SU-DHL-6 (cell line): ENCODE measurements at regions not wholly inside any gene's neighbourhood (a gene's known extent, or its start where the extent isn't known, plus 50 kb on each side); places are given as distances from the start of the nearest gene placed in this dataset.

Experiments used
- H2AFZ ChIP-seq: fragments of 200-600 bp; sonication (generic); 2 replicates; pipeline ENCODE4 v1.6.1; 2014; ENCODE audit warnings: low read depth, mild to moderate bottlenecking, moderate library complexity, mixed read lengths, antibody characterized with exemption, low read length; ENCODE audit not compliant: severe bottlenecking
- H3F3A ChIP-seq: fragments of 200-600 bp; shearing (Covaris generic); 2 replicates; pipeline ENCODE4 v1.6.0; 2016; ENCODE audit warnings: antibody characterized with exemption, mild to moderate bottlenecking; ENCODE audit not compliant: insufficient read depth
- H3K27ac ChIP-seq: fragments of 200-600 bp; sonication (generic); 2 replicates; pipeline ENCODE4 v1.5.1; 2016; ENCODE audit warnings: low read depth, mild to moderate bottlenecking, low read length, moderate library complexity, mixed read lengths
- H3K27me3 ChIP-seq: fragments of 200-600 bp; sonication (generic), shearing (Covaris generic); 2 replicates; pipeline ENCODE4 v1.6.0; 2014; ENCODE audit warnings: mild to moderate bottlenecking, low read length
- H3K36me3 ChIP-seq: fragments of 200-600 bp; sonication (generic); 2 replicates; pipeline ENCODE4 v1.6.1; 2014; ENCODE audit warnings: mild to moderate bottlenecking, low read length, mixed read lengths
- H3K4me2 ChIP-seq: fragments of 300-600, 200-600 bp; shearing (Covaris generic), sonication (generic); 2 replicates; pipeline ENCODE4 v1.6.0; 2014; ENCODE audit warnings: low read length, low read depth, mild to moderate bottlenecking; ENCODE audit not compliant: poor library complexity, severe bottlenecking
- H3K4me3 ChIP-seq: fragments of 200-600 bp; sonication (generic); 2 replicates; pipeline ENCODE4 v1.5.1; 2014; ENCODE audit warnings: antibody characterized with exemption, low read length, mild to moderate bottlenecking, mixed read lengths; ENCODE audit not compliant: insufficient read depth, poor library complexity, severe bottlenecking
- H3K79me2 ChIP-seq: fragments of 200-600 bp; sonication (generic); 2 replicates; pipeline ENCODE4 v1.6.1; 2014; ENCODE audit warnings: mild to moderate bottlenecking, low read length, moderate library complexity; ENCODE audit not compliant: insufficient read depth
- H3K9ac ChIP-seq: fragments of 200-600 bp; sonication (generic); 2 replicates; pipeline ENCODE4 v1.7.0; 2014; ENCODE audit warnings: mild to moderate bottlenecking, low read length
- H3K9me2 ChIP-seq: fragments of 200-600 bp; sonication (generic); replicated peaks from 2 replicates; pipeline ENCODE4 v1.6.1; 2014; ENCODE audit warnings: low read length; ENCODE audit not compliant: insufficient read depth
- H3K9me3 ChIP-seq: fragments of 200-600 bp; sonication (generic); 2 replicates; pipeline ENCODE4 v1.6.1; 2014; ENCODE audit warnings: low read length, mixed read lengths; ENCODE audit not compliant: insufficient read depth
- H4K20me1 ChIP-seq: fragments of 200-600 bp; sonication (generic); 2 replicates; pipeline ENCODE4 v1.6.1; 2014; ENCODE audit warnings: low read depth, mild to moderate bottlenecking, antibody characterized with exemption, low read length, moderate library complexity, mixed read lengths
- EZH2phosphoT487 ChIP-seq: fragments of 200-600 bp; sonication (generic), shearing (Covaris generic); conservative IDR thresholded peaks from 2 replicates; pipeline ENCODE4 v1.6.1; 2018; ENCODE audit warnings: mild to moderate bottlenecking, antibody characterized with exemption, low read length, moderate library complexity, mixed read lengths
- TF ChIP-seq, protein P1 (sequence below): fragments of 200-600 bp; sonication (generic); IDR thresholded peaks from one replicate; pipeline ENCODE4 v1.5.1; 2017; ENCODE audit warnings: antibody characterized with exemption, mild to moderate bottlenecking, low read length, moderate library complexity; ENCODE audit not compliant: insufficient read depth, poor library complexity, severe bottlenecking

DNA sequence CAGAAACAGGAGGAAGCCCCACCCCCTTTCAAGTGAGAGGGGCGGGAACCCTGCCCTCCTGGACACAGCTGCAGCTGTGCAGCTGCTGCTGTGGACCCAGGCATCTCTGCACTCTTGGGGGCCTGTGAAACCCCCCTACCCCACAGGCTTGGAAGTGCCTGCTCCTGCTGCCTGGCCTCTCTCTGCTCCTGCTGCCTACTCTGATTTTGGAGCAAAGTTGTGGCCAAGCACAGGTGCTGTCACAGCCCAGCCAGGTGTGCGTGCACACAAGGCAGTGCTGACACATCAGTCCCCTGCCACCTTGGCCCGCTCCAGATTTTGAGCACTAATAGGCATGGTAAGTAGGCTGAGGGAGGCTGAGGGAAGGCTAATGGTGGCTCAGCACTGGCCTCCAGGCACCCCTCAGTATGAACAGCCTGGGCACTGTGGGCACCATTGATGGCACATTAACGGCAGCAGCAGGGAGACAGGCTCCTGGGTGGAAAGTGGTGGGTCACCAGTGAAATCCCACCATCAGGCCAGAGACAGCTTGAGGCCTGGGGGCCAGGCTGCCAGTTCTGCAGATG is 890.9 kb downstream of the GBE1 start:
- H3K9me2 ChIP-seq: no peaks in the 10 kb centered on the region
- no peak for TF ChIP-seq EZH2phosphoT487
- TF ChIP-seq, protein P1, sequence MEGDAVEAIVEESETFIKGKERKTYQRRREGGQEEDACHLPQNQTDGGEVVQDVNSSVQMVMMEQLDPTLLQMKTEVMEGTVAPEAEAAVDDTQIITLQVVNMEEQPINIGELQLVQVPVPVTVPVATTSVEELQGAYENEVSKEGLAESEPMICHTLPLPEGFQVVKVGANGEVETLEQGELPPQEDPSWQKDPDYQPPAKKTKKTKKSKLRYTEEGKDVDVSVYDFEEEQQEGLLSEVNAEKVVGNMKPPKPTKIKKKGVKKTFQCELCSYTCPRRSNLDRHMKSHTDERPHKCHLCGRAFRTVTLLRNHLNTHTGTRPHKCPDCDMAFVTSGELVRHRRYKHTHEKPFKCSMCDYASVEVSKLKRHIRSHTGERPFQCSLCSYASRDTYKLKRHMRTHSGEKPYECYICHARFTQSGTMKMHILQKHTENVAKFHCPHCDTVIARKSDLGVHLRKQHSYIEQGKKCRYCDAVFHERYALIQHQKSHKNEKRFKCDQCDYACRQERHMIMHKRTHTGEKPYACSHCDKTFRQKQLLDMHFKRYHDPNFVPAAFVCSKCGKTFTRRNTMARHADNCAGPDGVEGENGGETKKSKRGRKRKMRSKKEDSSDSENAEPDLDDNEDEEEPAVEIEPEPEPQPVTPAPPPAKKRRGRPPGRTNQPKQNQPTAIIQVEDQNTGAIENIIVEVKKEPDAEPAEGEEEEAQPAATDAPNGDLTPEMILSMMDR: no peak
- no peaks in the 10 kb centered on the region for H3K79me2 ChIP-seq
- no peaks in the 10 kb centered on the region for H3K27me3 ChIP-seq
- no peaks in the 10 kb centered on the region for H3F3A ChIP-seq
- H3K4me3 ChIP-seq: no peak overlapping the region
- no peaks in the 10 kb centered on the region for H4K20me1 ChIP-seq
- no peak overlapping the region for H3K9ac ChIP-seq
- H3K4me2 ChIP-seq: no peak overlapping the region
- no peaks in the 10 kb centered on the region for H3K9me3 ChIP-seq
- H3K27ac ChIP-seq: no peak overlapping the region
- no peaks in the 10 kb centered on the region for H3K36me3 ChIP-seq
- H2AFZ ChIP-seq: no peak overlapping the region

DNA sequence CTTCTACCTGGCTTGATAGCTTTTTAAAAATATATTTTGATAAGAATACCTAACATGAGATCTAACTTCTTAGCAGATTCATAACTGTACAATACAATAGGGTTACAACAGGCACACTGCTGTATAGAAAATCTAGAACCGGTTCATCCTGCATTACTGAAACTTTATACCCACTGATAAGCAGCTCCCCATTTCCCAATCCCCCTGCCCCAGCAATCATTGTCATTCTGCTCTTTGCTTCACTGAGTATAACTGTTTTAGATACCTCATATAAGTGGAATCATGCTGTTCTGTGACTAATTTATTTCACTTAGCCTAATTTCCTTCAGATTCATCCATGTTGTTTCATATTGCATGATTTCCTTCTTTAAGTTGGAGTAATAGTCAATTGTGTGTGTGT is 906.0 kb downstream of the GBE1 start:
- Histone ChIP-seq H3K9ac (no peak overlapping the region), H3K9me3 (no peaks in the 10 kb centered on the region), H4K20me1 (no peaks in the 10 kb centered on the region), H3K79me2 (no peaks in the 10 kb centered on the region), H3K4me2 (no peak overlapping the region), H3F3A (no peaks in the 10 kb centered on the region), H2AFZ (no peak overlapping the region), H3K27ac (no peak overlapping the region), H3K27me3 (no peaks in the 10 kb centered on the region), H3K36me3 (no peaks in the 10 kb centered on the region), H3K9me2 (no peaks in the 10 kb centered on the region), H3K4me3 (no peak overlapping the region)
- TF ChIP-seq, protein P1: no peak
- no peak for TF ChIP-seq EZH2phosphoT487

DNA sequence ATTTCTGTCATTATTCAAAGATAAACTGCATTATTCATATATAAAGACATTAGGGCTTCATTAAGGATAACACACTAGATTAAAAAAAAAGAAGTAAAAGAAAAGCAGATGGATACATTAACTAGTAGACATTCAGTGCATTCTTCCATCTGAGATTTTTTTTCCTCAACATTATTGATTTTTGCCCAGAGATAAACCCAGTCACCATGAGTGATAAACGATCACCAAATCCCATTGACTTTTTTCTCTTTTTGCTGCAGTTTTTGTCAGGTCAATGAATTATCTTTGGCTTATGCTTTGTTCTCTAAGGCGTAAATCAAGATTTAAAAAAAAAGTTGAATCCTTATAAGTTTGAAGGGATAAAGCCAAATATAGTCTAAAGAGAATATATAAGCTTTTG is 925.0 kb downstream of the GBE1 start:
- H3K9me3 ChIP-seq: no peaks in the 10 kb centered on the region
- no peak overlapping the region for H3K4me2 ChIP-seq
- no peaks in the 10 kb centered on the region for H3F3A ChIP-seq
- no peak overlapping the region for H2AFZ ChIP-seq
- no peak overlapping the region for H3K27ac ChIP-seq
- no peaks in the 10 kb centered on the region for H4K20me1 ChIP-seq
- no peaks in the 10 kb centered on the region for H3K79me2 ChIP-seq
- no peaks in the 10 kb centered on the region for H3K36me3 ChIP-seq
- no peaks in the 10 kb centered on the region for H3K27me3 ChIP-seq
- no peak overlapping the region for H3K9ac ChIP-seq
- no peaks in the 10 kb centered on the region for H3K9me2 ChIP-seq
- H3K4me3 ChIP-seq: no peak overlapping the region
- no peak for TF ChIP-seq EZH2phosphoT487
- TF ChIP-seq, protein P1: no peak
